ENCODE measurements at regions not wholly inside any gene's neighbourhood (a gene's known extent, or its start where the extent isn't known, plus 50 kb on each side); places are given as distances from the start of the nearest gene placed in this dataset.

DNA sequence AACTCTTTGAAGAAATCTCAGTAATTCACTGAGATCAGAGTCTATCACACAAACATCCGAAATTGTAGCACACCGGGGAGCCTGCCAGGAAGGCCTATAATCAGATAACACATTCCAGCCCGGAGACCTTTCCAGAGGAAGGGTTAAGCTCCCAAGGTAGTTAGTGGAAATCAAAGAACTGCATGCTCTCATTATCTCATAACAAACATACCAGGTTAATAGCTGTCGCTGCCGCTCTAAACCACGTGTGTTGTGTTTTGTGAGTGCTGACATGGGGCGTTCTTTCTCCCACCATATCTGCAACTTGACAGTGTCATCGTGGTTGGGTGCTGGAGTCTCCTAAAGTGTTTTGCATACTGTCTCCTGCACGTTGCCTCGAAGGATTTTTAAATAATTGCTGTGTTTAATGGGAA, 120.7 kb upstream of the CARD11 start:
- Histone ChIP-seq H3K4me3 (no peak overlapping the region), H3K9me3 (no peaks in the 10 kb centered on the region), H3K27me3 (peaks cover 0 to 10% of the 10 kb centered on the region in 2 donors), H3K27ac (no peak overlapping the region), H3K36me3 (no peaks in the 10 kb centered on the region), H3K4me1 (no peaks in the 10 kb centered on the region)
- TF ChIP-seq, protein P1, sequence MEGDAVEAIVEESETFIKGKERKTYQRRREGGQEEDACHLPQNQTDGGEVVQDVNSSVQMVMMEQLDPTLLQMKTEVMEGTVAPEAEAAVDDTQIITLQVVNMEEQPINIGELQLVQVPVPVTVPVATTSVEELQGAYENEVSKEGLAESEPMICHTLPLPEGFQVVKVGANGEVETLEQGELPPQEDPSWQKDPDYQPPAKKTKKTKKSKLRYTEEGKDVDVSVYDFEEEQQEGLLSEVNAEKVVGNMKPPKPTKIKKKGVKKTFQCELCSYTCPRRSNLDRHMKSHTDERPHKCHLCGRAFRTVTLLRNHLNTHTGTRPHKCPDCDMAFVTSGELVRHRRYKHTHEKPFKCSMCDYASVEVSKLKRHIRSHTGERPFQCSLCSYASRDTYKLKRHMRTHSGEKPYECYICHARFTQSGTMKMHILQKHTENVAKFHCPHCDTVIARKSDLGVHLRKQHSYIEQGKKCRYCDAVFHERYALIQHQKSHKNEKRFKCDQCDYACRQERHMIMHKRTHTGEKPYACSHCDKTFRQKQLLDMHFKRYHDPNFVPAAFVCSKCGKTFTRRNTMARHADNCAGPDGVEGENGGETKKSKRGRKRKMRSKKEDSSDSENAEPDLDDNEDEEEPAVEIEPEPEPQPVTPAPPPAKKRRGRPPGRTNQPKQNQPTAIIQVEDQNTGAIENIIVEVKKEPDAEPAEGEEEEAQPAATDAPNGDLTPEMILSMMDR (IDR thresholded peaks at IDR 0.05): no peak
- no peak for TF ChIP-seq POLR2AphosphoS5 (IDR thresholded peaks at IDR 0.05)
- no peak for TF ChIP-seq POLR2A (IDR thresholded peaks at IDR 0.05)
- intact Hi-C loops (cut with DNase I; ENCODE audit: low total_unique reads): no loop called here
- no peak for DNase-seq (ENCODE audit: low spot score in 2 of 2)

DNA sequence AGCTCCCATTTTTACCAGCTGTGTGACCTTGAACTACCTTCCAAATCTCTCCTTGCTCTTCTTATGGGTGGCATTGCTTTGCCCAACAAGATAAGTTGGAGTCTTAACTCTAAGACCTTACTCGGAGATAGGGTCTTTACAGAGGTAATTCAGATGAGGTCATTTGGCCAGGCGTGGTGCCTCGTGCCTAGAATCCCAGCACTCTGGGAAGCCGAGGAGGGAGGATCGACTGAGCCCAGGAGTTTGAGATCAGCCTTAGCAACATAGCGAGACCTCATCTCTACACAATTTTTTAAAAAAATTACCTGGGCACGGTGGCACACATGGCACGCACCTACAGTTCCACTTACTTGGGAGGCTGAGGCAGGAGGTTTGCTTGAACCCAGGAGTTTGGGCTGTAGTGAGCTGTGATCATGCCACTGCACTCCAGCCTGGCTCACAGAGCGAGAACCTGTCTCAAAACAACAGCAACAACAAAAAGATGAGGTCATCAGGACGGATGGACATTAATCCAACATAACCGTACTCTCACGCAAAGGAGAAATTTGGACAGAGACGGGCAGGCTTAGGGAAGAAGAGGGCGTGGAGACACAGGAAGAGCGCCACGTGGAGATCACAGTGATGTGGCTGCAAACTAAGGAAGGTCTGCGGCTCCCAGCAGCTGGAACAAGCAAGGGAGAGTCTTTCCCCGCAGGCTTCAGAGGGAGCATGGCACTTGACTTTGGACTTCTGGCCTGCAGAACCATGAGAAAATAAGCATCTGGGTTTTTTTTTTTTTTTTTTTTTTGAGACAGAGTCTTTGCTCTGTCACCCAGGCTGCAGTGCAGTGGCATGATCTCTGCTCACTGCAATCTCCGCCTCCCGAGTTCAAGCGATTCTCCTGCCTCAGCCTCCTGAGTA, 122.3 kb upstream of the CARD11 start:
- H3K27ac ChIP-seq: no peak overlapping the region
- DNase-seq (ENCODE audit: low spot score in 2 of 2): no peak
- intact Hi-C loops (cut with DNase I; ENCODE audit: low total_unique reads): no loop called here

DNA sequence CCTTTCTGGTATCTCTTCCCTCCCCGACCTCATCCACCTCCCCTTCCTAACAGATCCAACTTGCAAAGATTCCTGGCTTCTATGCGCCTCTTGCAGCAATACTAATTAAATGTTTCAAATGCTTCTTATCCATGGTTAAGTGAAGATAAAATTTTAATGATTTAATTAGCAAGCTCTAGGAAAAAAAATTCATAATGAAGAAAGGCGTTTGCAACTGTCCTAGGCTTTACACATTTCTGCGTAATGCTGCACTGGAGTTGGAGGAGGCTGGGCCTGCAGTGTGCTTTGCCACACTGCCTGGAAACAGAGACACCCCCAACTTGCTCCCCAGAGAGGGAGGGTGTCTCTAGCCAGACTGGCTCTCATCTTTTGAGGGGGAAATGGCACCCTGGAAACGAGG, 123.9 kb upstream of the CARD11 start:
- H3K36me3 ChIP-seq: no peaks in the 10 kb centered on the region
- DNase-seq (ENCODE audit: low spot score in 2 of 2): no peak
- TF ChIP-seq POLR2A (IDR thresholded peaks at IDR 0.05) (no peak), POLR2AphosphoS5 (IDR thresholded peaks at IDR 0.05) (no peak)
- TF ChIP-seq, protein P1 (IDR thresholded peaks at IDR 0.05): no peak
- no peaks in the 10 kb centered on the region for H3K4me1 ChIP-seq
- H3K27me3 ChIP-seq: peaks cover 0 to 14% of the 10 kb centered on the region in 2 donors
- H3K9me3 ChIP-seq: no peaks in the 10 kb centered on the region
- no peak overlapping the region for H3K4me3 ChIP-seq
- intact Hi-C loops (cut with DNase I; ENCODE audit: low total_unique reads): no loop called here
- H3K27ac ChIP-seq: no peak overlapping the region

More for the DNA sequence above, 122.3 kb upstream of the CARD11 start:
- H3K4me3 ChIP-seq: no peak overlapping the region
- no peaks in the 10 kb centered on the region for H3K4me1 ChIP-seq
- H3K36me3 ChIP-seq: no peaks in the 10 kb centered on the region
- peaks cover 0 to 14% of the 10 kb centered on the region in 2 donors for H3K27me3 ChIP-seq
- no peaks in the 10 kb centered on the region for H3K9me3 ChIP-seq
- no peak for TF ChIP-seq POLR2AphosphoS5 (IDR thresholded peaks at IDR 0.05)

DNA sequence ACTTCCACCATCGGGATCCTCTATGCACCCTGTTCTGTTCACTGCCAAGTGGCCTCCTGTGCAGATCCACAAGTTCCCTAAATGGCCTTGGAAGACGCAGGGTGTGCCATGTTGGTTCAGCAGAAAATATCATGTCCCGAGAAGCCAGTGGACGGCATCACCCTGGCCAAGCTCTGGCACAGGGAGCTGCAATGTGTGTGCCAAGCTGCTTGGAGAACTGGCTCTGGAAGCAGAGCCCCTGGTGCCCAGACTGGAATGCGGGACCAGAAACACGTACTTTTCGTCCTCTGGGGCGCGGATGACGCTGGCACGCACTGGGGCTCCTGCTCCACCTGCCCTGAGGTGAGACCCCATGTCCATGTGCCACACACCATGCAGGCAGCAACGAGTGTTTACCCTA, 124.7 kb upstream of the CARD11 start:
- intact Hi-C loops (cut with DNase I; ENCODE audit: low total_unique reads): no loop called here

DNA sequence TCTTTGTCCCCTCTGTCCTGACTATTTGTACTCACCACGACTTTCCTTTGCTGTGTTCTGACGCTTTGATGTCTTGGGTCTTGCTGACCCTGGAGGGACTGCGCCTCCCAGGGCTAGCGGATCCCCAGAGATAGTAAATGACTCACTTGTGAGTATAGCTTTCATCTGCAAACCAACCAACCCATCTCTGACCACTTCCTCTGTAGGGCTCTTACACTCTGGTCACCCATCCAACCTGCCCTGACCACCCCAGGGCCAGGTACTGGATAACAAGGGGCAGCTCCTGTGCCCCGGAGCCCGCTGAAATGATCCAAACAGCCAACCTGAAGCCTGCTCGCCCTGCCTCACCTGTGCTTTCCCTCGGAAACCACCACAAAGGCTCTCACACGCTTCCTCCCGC, 125.2 kb upstream of the CARD11 start:
- peaks cover 0 to 14% of the 10 kb centered on the region in 2 donors for H3K27me3 ChIP-seq
- intact Hi-C loops (cut with DNase I; ENCODE audit: low total_unique reads): no loop called here
- TF ChIP-seq POLR2AphosphoS5 (IDR thresholded peaks at IDR 0.05): no peak
- no peak for TF ChIP-seq POLR2A (IDR thresholded peaks at IDR 0.05)
- TF ChIP-seq, protein P1 (IDR thresholded peaks at IDR 0.05): no peak

More for the DNA sequence above, 124.7 kb upstream of the CARD11 start:
- Histone ChIP-seq H3K9me3 (no peaks in the 10 kb centered on the region), H3K27ac (no peak overlapping the region), H3K4me1 (no peaks in the 10 kb centered on the region), H3K36me3 (no peaks in the 10 kb centered on the region), H3K4me3 (no peak overlapping the region), H3K27me3 (peaks cover 0 to 14% of the 10 kb centered on the region in 2 donors)
- TF ChIP-seq, protein P1 (IDR thresholded peaks at IDR 0.05): no peak
- TF ChIP-seq POLR2A (IDR thresholded peaks at IDR 0.05) (no peak), POLR2AphosphoS5 (IDR thresholded peaks at IDR 0.05) (no peak)
- no peak for DNase-seq (ENCODE audit: low spot score in 2 of 2)

More for the DNA sequence above, 125.2 kb upstream of the CARD11 start:
- Histone ChIP-seq H3K4me3 (no peak overlapping the region), H3K27ac (no peak overlapping the region), H3K9me3 (no peaks in the 10 kb centered on the region), H3K4me1 (no peaks in the 10 kb centered on the region), H3K36me3 (no peaks in the 10 kb centered on the region)
- DNase-seq (ENCODE audit: low spot score in 2 of 2): no peak
